ENCODE measurements at regions not wholly inside any gene's neighbourhood (a gene's known extent, or its start where the extent isn't known, plus 50 kb on each side); places are given as distances from the start of the nearest gene placed in this dataset.

DNA sequence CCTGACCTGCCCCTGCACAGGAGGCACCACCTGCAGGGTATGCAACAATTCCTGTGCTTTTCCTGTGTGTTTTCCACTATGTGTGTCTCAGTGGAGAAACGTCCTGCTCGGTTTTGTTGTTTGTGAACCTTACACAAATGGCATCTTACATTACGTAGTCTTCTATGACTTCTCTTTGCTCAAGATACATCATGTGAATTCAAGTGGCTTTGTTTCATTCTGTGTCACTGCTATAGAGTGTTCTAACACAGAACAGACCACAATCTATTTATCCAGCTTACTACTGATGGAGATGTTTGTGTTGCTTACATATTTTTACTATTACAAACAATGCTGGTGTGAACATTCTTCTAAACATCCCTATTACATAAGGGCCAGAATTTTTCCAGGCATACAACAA lies 97.7 kb downstream of the ANKRD10 start:
- Histone ChIP-seq H3K9ac (ENCODE audit: control insufficient read depth, extremely low read depth, insufficient read depth, low read length) (no peak overlapping the region), H3K4me1 (ENCODE audit: control insufficient read depth, extremely low read depth, insufficient read depth, low read length) (peaks cover 2% of the 10 kb centered on the region), H3K79me2 (ENCODE audit: control insufficient read depth, insufficient read depth, low read length) (no peaks in the 10 kb centered on the region), H2AFZ (ENCODE audit: control insufficient read depth, low read length) (no peak overlapping the region), H3K27me3 (ENCODE audit: control insufficient read depth, extremely low read depth, insufficient read depth, low read length) (peaks cover 15% of the 10 kb centered on the region), H3K27ac (ENCODE audit: control insufficient read depth, insufficient read depth, low read length) (no peak overlapping the region), H3K9me1 (ENCODE audit: control insufficient read depth, extremely low read depth, insufficient read depth, low read length) (no peaks in the 10 kb centered on the region), H3K9me3 (ENCODE audit: control insufficient read depth, low read depth, low read length) (no peaks in the 10 kb centered on the region), H4K20me1 (ENCODE audit: control insufficient read depth, extremely low read depth, insufficient read depth, low read length) (no peaks in the 10 kb centered on the region), H3K4me2 (ENCODE audit: control insufficient read depth, extremely low read depth, insufficient read depth, low read depth, low read length) (no peak overlapping the region), H3K36me3 (ENCODE audit: control insufficient read depth in 2 of 2, extremely low read depth in 1 of 2, insufficient read depth in 2 of 2, low read length in 2 of 2) (no peaks in the 10 kb centered on the region), H3K4me3 (ENCODE audit: control insufficient read depth in 2 of 3, extremely low read depth in 1 of 3, insufficient read depth in 2 of 3, low read depth in 1 of 3, low read length in 3 of 3) (no peak overlapping the region)
- no peak for DNase-seq (ENCODE audit: low read depth, low spot score)
- dilution Hi-C loops (cut with MboI; ENCODE audit: extremely low pct_ligation_motif_present, low sequenced_read_pairs) = no loop called here
- FAIRE-seq = no peak
- TF ChIP-seq, protein P1, sequence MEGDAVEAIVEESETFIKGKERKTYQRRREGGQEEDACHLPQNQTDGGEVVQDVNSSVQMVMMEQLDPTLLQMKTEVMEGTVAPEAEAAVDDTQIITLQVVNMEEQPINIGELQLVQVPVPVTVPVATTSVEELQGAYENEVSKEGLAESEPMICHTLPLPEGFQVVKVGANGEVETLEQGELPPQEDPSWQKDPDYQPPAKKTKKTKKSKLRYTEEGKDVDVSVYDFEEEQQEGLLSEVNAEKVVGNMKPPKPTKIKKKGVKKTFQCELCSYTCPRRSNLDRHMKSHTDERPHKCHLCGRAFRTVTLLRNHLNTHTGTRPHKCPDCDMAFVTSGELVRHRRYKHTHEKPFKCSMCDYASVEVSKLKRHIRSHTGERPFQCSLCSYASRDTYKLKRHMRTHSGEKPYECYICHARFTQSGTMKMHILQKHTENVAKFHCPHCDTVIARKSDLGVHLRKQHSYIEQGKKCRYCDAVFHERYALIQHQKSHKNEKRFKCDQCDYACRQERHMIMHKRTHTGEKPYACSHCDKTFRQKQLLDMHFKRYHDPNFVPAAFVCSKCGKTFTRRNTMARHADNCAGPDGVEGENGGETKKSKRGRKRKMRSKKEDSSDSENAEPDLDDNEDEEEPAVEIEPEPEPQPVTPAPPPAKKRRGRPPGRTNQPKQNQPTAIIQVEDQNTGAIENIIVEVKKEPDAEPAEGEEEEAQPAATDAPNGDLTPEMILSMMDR (optimal IDR thresholded peaks at IDR 0.05 in 1 of 3, IDR thresholded peaks at IDR 0.05 in 1 of 3, conservative IDR thresholded peaks at IDR 0.05 in 1 of 3; ENCODE audit: extremely low read depth in 1 of 3, insufficient read depth in 2 of 3, low read length in 3 of 3) = no peak
- TF ChIP-seq EZH2 (IDR thresholded peaks at IDR 0.05; ENCODE audit: low read length) = no peak

DNA sequence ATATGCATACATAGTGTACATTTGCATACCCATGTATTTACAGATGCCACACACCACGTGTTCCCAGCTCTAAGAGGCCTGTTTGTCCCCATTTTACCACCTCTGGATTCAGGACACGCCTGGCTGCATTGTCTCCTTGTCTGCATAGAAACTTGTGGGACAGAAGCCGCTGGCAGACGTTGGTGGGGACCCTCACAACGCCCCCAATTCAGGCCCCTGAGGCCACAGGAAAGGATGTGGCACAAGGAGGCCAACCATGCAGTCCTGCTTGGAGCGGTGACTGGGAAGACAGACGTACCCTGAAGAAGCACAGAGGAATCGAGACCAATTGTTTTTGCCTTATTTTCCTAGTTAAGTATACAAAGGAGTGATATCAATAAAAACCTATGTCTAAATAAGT lies 96.1 kb downstream of the ANKRD10 start:
- H4K20me1 ChIP-seq (ENCODE audit: control insufficient read depth, extremely low read depth, insufficient read depth, low read length) = no peaks in the 10 kb centered on the region
- no peaks in the 10 kb centered on the region for H3K79me2 ChIP-seq (ENCODE audit: control insufficient read depth, insufficient read depth, low read length)
- no peaks in the 10 kb centered on the region for H3K36me3 ChIP-seq (ENCODE audit: control insufficient read depth in 2 of 2, extremely low read depth in 1 of 2, insufficient read depth in 2 of 2, low read length in 2 of 2)
- FAIRE-seq = no peak
- H3K4me1 ChIP-seq (ENCODE audit: control insufficient read depth, extremely low read depth, insufficient read depth, low read length) = peaks cover 2% of the 10 kb centered on the region
- no peak for DNase-seq (ENCODE audit: low read depth, low spot score)
- H3K4me3 ChIP-seq (ENCODE audit: control insufficient read depth in 2 of 3, extremely low read depth in 1 of 3, insufficient read depth in 2 of 3, low read depth in 1 of 3, low read length in 3 of 3) = no peak overlapping the region
- H3K27me3 ChIP-seq (ENCODE audit: control insufficient read depth, extremely low read depth, insufficient read depth, low read length) = no peaks in the 10 kb centered on the region
- no peaks in the 10 kb centered on the region for H3K9me3 ChIP-seq (ENCODE audit: control insufficient read depth, low read depth, low read length)
- H3K4me2 ChIP-seq (ENCODE audit: control insufficient read depth, extremely low read depth, insufficient read depth, low read depth, low read length) = no peak overlapping the region
- dilution Hi-C loops (cut with MboI; ENCODE audit: extremely low pct_ligation_motif_present, low sequenced_read_pairs) = no loop called here
- H2AFZ ChIP-seq (ENCODE audit: control insufficient read depth, low read length) = no peak overlapping the region
- H3K9me1 ChIP-seq (ENCODE audit: control insufficient read depth, extremely low read depth, insufficient read depth, low read length) = no peaks in the 10 kb centered on the region
- no peak overlapping the region for H3K27ac ChIP-seq (ENCODE audit: control insufficient read depth, insufficient read depth, low read length)
- no peak overlapping the region for H3K9ac ChIP-seq (ENCODE audit: control insufficient read depth, extremely low read depth, insufficient read depth, low read length)
- no peak for TF ChIP-seq EZH2 (IDR thresholded peaks at IDR 0.05; ENCODE audit: low read length)
- TF ChIP-seq, protein P1 (optimal IDR thresholded peaks at IDR 0.05 in 1 of 3, IDR thresholded peaks at IDR 0.05 in 1 of 3, conservative IDR thresholded peaks at IDR 0.05 in 1 of 3; ENCODE audit: extremely low read depth in 1 of 3, insufficient read depth in 2 of 3, low read length in 3 of 3) = no peak
